NCI-H2107 treated with DMSO at 0.1 percent for 48 hours (cell line): ENCODE measurements at regions not wholly inside any gene's neighbourhood (a gene's known extent, or its start where the extent isn't known, plus 50 kb on each side); places are given as distances from the start of the nearest gene placed in this dataset.
"Not testable (repeated sequence)": the region's sequence is repeated elsewhere in the genome, so short reads cannot be mapped to it uniquely, and the experiment has no call there.

Experiments used
- DNase-seq: peaks from one replicate; lab custom pipeline; 2025; ENCODE audit not compliant: unreplicated experiment; lab: John Stamatoyannopoulos, UW

- no peak for DNase-seq
These were observed 138.0 kb downstream of the SHOX start for GRCh38 chrX:768596-768995.

GRCh38 chrX:758917-759316 lies 128.3 kb downstream of the SHOX start:
- no peak for DNase-seq

GRCh38 chrX:750812-751211 lies 120.2 kb downstream of the SHOX start:
- DNase-seq = no peak

- no peak for DNase-seq
These were observed 119.7 kb downstream of the SHOX start for GRCh38 chrX:750263-750662.

- no peak for DNase-seq
These were observed 116.6 kb downstream of the SHOX start for GRCh38 chrX:747176-747575.

- no peak for DNase-seq
These were observed 109.0 kb downstream of the SHOX start for GRCh38 chrX:739611-740010.

- not testable (repeated sequence) for DNase-seq
These were observed 106.4 kb downstream of the SHOX start for GRCh38 chrX:737021-737420.

- no peak for DNase-seq
These were observed 103.8 kb downstream of the SHOX start for GRCh38 chrX:734362-734761.

- no peak for DNase-seq
These were observed 103.4 kb downstream of the SHOX start for GRCh38 chrX:733961-734360.

GRCh38 chrX:729583-730409 lies 99.2 kb downstream of the SHOX start:
- no peak for DNase-seq

GRCh38 chrX:729101-729500 lies 98.5 kb downstream of the SHOX start:
- DNase-seq = not testable (repeated sequence)

- not testable (repeated sequence) for DNase-seq
These were observed 98.0 kb downstream of the SHOX start for GRCh38 chrX:728639-729038.

- no peak for DNase-seq
These were observed 97.4 kb downstream of the SHOX start for GRCh38 chrX:727738-728621.

GRCh38 chrX:725971-726370 lies 95.4 kb downstream of the SHOX start:
- no peak for DNase-seq

- no peak for DNase-seq
These were observed 93.7 kb downstream of the SHOX start for GRCh38 chrX:724256-724655.

- no peak for DNase-seq
These were observed 93.2 kb downstream of the SHOX start for GRCh38 chrX:723781-724180.

- no peak for DNase-seq
These were observed 90.8 kb downstream of the SHOX start for GRCh38 chrX:721354-721753.

GRCh38 chrX:720825-721224 lies 90.2 kb downstream of the SHOX start:
- no peak for DNase-seq

GRCh38 chrX:720250-720649 lies 89.7 kb downstream of the SHOX start:
- DNase-seq = no peak

- no peak for DNase-seq
These were observed 85.5 kb downstream of the SHOX start for GRCh38 chrX:716136-716535.

- no peak for DNase-seq
These were observed 83.5 kb downstream of the SHOX start for GRCh38 chrX:714131-714530.
